Fibroblast of the aortic adventitia (primary cell): ENCODE measurements at regions not wholly inside any gene's neighbourhood (a gene's known extent, or its start where the extent isn't known, plus 50 kb on each side); places are given as distances from the start of the nearest gene placed in this dataset.

Source experiments
- DNase-seq: peaks from one replicate; pipeline ENCODE4 v3.0.0-alpha.2; 2010; ENCODE audit warnings: low read depth
- H3K4me3 ChIP-seq: 2 replicates; pipeline ENCODE4 v1.5.1; 2011; ENCODE audit warnings: low read depth, mild to moderate bottlenecking, control low read depth, low read length, moderate library complexity
- TF ChIP-seq, protein P1 (sequence below): IDR thresholded peaks from 2 replicates; pipeline ENCODE4 v1.5.1; 2011; ENCODE audit warnings: mild to moderate bottlenecking, low read length, control low read depth, inconsistent platforms; ENCODE audit not compliant: insufficient read depth

DNA sequence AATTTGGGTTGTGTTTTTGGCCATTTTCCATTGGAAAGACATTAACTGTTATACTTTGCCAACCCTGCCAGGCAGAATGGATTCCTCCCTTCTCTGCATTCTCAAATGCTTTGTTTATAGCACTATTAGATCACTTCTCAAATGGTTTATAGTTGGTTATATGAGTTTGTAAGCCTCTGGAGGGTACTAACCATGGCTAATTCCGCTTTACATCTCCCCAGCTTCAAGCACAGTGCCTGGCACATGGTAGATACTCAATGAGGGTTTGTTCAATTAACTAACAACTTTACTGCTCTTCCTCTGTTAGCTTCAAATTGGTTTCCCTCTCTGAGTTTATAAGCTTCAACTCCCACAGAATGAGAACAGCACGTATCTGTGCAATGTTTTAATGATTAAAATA, 213.5 kb downstream of the SOX11 start:
- TF ChIP-seq, protein P1, sequence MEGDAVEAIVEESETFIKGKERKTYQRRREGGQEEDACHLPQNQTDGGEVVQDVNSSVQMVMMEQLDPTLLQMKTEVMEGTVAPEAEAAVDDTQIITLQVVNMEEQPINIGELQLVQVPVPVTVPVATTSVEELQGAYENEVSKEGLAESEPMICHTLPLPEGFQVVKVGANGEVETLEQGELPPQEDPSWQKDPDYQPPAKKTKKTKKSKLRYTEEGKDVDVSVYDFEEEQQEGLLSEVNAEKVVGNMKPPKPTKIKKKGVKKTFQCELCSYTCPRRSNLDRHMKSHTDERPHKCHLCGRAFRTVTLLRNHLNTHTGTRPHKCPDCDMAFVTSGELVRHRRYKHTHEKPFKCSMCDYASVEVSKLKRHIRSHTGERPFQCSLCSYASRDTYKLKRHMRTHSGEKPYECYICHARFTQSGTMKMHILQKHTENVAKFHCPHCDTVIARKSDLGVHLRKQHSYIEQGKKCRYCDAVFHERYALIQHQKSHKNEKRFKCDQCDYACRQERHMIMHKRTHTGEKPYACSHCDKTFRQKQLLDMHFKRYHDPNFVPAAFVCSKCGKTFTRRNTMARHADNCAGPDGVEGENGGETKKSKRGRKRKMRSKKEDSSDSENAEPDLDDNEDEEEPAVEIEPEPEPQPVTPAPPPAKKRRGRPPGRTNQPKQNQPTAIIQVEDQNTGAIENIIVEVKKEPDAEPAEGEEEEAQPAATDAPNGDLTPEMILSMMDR = no peak
- no peak overlapping the region for H3K4me3 ChIP-seq
- no peak for DNase-seq

DNA sequence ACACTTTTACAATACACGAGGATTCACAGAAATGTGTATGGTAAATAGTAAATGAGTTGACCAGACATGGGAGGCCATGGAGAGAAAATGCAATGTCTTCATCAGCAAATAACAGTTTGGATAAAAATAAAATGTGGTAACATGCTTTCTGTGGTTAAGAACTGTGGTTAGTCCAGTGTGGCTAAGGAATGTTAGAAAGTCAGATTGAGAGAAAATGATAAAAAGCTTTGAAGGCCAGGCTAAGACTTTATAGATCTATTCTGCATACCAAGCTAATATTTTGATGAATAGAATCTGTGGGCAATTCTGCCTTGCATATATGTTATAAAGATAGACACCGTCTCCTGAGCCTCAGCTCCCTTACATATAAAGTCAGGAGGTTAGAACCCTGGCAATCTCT, 215.9 kb downstream of the SOX11 start:
- no peak overlapping the region for H3K4me3 ChIP-seq
- TF ChIP-seq, protein P1 = no peak
- DNase-seq = no peak

DNA sequence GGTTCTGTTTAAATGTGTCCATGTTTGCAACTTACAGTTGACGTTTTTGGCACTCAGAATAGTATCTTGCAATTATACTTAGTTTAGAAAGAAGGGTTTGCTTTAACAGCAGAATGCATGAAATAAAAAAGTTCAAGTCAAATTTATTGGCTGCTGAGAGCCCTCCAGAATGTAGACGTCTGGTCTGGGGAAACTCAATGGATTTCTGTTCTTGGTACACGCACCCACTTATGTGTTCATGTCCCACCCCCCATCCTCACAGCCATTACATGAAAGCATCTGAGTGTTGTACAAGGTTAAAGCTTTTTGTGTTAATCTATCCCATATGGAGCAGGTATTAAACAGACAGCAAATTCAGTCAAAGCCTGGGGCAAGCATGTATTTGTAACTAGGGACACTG, 219.5 kb downstream of the SOX11 start:
- no peak for DNase-seq
- TF ChIP-seq, protein P1 = no peak
- no peak overlapping the region for H3K4me3 ChIP-seq

DNA sequence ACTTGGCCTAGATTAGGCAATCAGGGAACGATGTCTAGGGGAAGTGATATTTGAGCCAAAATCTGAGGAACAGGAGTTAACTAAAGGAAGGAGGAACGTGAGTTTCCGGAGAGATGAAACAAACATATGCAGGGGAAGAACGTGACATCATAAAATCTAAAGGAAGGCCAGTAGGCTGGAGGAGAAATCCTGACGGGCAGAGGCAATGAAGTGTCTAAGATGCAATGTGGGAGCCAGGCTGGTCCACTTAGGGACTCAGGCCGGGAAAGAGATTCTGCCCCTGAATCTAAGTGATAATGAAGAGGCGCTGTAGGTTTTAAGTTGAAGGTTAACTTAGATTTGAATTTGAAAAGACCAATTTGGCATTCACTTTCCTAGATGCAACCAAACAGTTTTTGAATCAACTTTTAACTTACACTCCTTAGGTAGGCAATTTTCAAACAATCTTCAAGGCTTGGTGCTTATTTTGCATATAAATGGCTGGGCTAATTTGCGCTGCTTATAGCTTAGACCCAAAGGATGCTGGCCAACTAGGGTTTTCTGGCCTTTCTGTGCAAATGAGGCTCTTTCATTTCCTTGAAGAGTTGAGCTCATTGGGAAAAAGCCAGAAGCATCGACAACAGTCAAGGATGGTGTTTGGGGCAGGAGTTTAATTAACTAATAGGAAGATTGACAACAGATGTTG, 221.7 kb downstream of the SOX11 start:
- DNase-seq = no peak
- no peak overlapping the region for H3K4me3 ChIP-seq
- TF ChIP-seq, protein P1 = no peak

DNA sequence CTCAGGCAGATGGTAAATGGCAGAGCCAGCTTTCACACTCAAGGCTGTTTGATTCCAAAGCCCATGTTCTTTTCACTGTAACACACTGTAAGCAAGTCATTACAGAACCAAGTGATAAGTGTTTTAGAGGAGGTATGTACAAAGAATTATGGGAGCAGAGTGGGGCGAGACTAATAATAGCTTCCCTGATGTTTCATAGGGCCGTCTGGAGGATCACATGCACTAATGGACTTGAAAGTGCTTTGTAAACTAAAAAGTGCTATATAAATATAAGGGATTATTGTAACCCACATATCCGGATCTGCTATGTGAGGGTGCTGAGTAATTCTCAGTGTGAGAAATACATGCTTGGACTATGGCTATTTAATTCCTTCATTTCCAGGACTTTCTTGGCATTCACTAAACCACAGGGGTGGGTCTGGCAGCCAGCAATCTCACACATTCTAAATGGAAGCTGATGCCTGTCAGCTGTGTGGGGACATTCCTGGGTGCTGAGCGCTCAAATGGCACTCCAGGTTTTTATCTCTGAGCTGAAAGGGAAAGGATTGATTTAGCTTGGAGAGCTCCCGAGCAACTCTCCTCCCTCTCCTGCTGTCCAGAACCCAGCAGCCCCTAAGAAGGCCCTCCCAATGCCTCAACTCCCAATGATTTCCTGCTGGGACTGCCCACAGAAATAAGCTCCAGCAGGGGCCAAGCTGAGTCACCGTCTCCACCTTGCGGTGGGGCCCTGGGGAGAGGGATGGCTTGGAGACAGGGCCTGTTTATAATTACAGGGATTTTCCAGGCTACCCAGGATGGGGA, 222.8 kb downstream of the SOX11 start:
- DNase-seq = peak; percentile 1
- TF ChIP-seq, protein P1 = no peak

DNA sequence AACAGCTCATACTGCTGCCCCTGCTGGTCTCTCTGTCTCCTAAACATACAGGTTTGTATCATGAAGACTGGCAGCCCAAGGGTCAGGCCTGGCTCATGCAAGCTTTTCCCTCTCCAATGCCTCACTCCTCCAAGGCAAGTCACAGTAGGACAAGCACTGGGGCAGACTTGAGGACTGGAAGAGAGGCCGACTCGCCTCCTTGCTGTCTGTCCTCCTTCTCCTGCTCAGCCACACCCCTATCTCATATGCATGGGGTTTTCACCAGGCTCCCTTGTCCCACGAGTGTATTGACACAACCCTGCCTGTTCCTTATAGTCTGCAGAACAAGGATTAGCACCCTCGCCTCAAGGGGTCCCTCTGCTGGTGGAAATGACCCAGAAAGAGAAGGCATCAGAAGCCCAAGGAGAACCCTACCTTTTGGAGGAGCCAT, 223.7 kb downstream of the SOX11 start:
- DNase-seq = no peak
- TF ChIP-seq, protein P1 = no peak
- H3K4me3 ChIP-seq = no peak overlapping the region

More for the DNA sequence above, 222.8 kb downstream of the SOX11 start:
- no peak overlapping the region for H3K4me3 ChIP-seq
